ENCODE measurements at regions not wholly inside any gene's neighbourhood (a gene's known extent, or its start where the extent isn't known, plus 50 kb on each side); places are given as distances from the start of the nearest gene placed in this dataset.

- TF ChIP-seq POU5F1 (IDR thresholded peaks at IDR 0.05; ENCODE audit: low read depth, low read length), result no peak
- TF ChIP-seq ATF3 (IDR thresholded peaks at IDR 0.05; ENCODE audit: insufficient read depth, low read depth, low read length), result no peak
- no peak for TF ChIP-seq PHF8 (conservative IDR thresholded peaks at IDR 0.05; ENCODE audit: low read depth, low read length)
- TF ChIP-seq ATF2 (IDR thresholded peaks at IDR 0.05; ENCODE audit: low read length), result no peak
Measured at GRCh38 chr6:115610696-115611095, 450.0 kb downstream of the FRK start (continued).
